ENCODE measurements at regions not wholly inside any gene's neighbourhood (a gene's known extent, or its start where the extent isn't known, plus 50 kb on each side); places are given as distances from the start of the nearest gene placed in this dataset.

GRCh38 chr17:77307479-77308198 lies 166.9 kb downstream of the SEC14L1 start:
- H3K4me1 Mint-ChIP-seq (ENCODE audit: low read depth in 2 of 2), result peaks cover 0 to 9% of the 10 kb centered on the region in 2 donors
- DNase-seq (ENCODE audit: low spot score) (no peak), ATAC-seq (no peak)
- peaks cover 0 to 3% of the 10 kb centered on the region in 2 donors for H3K27me3 Mint-ChIP-seq
- no peak overlapping the region for H3K27ac Mint-ChIP-seq
- H3K36me3 Mint-ChIP-seq, result no peaks in the 10 kb centered on the region
- H3K9me3 Mint-ChIP-seq, result no peaks in the 10 kb centered on the region
- no peak overlapping the region for H3K4me3 Mint-ChIP-seq

DNA sequence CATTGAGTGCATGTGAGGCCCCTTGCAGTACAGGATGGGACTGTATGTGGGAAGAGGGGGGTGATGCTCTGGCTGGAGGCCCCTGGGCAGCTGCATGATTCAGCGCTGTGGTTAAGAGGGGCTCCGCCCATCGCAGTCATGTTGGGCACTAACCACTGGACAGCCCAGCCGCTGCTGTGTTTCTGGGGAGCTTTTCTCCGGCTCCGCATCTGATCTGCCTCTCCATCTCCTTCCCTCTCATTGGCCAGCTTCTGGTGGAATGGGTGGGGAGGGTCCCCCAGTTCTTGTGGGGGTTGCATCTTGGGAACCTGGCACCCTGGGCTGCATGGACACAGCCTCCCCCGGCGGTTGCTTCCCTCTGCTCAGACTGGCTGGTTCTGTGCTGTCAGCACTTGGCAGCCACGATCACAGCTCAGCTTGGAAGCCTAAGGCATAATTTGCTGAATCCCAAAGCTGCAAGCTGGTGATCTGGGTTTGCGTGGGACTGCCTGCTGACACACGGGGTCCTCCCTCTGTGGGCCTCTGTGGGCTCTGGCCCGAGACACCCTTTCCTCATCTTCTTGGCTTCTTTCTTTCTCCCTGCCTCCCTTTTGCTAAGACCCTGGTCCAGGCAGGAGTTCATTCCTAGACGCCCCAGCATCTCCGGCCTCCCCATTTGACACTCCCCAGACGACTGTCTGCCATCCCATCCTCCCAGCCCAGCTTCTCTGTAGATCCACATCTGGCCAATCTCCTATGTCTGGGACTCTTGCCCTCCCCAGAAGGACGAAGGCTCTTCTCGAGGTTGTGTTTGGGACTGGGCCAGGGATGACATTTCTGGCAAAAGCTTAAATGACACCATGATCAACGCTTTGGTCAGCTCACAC lies 168.3 kb downstream of the SEC14L1 start:
- Mint-ChIP-seq H3K36me3 (no peaks in the 10 kb centered on the region), H3K27me3 (peaks cover 0 to 3% of the 10 kb centered on the region in 2 donors), H3K4me1 (ENCODE audit: low read depth in 2 of 2) (peaks cover 0 to 9% of the 10 kb centered on the region in 2 donors), H3K27ac (peak overlapping the region in 1 of 2 donors; percentile 43), H3K4me3 (no peak overlapping the region), H3K9me3 (no peaks in the 10 kb centered on the region)
- ATAC-seq (peak; percentile 54 to 55), DNase-seq (ENCODE audit: low spot score) (no peak)

GRCh38 chr17:77310336-77310735 lies 169.6 kb downstream of the SEC14L1 start:
- H3K27ac Mint-ChIP-seq, result no peak overlapping the region
- DNase-seq (ENCODE audit: low spot score) (no peak), ATAC-seq (no peak)
- no peak overlapping the region for H3K4me3 Mint-ChIP-seq
- H3K4me1 Mint-ChIP-seq (ENCODE audit: low read depth in 2 of 2), result peaks cover 0 to 9% of the 10 kb centered on the region in 2 donors
- H3K9me3 Mint-ChIP-seq, result no peaks in the 10 kb centered on the region
- H3K27me3 Mint-ChIP-seq, result peaks cover 0 to 3% of the 10 kb centered on the region in 2 donors
- H3K36me3 Mint-ChIP-seq, result no peaks in the 10 kb centered on the region

- Mint-ChIP-seq H3K9me3 (no peaks in the 10 kb centered on the region), H3K4me3 (no peak overlapping the region), H3K36me3 (no peaks in the 10 kb centered on the region), H3K27ac (no peak overlapping the region), H3K4me1 (ENCODE audit: low read depth in 2 of 2) (peaks cover 0 to 13% of the 10 kb centered on the region in 2 donors), H3K27me3 (peaks cover 0 to 3% of the 10 kb centered on the region in 2 donors)
- DNase-seq (ENCODE audit: low spot score), result peak; percentile 35
- no peak for ATAC-seq
These were observed 170.7 kb downstream of the SEC14L1 start for GRCh38 chr17:77311371-77311981.

DNA sequence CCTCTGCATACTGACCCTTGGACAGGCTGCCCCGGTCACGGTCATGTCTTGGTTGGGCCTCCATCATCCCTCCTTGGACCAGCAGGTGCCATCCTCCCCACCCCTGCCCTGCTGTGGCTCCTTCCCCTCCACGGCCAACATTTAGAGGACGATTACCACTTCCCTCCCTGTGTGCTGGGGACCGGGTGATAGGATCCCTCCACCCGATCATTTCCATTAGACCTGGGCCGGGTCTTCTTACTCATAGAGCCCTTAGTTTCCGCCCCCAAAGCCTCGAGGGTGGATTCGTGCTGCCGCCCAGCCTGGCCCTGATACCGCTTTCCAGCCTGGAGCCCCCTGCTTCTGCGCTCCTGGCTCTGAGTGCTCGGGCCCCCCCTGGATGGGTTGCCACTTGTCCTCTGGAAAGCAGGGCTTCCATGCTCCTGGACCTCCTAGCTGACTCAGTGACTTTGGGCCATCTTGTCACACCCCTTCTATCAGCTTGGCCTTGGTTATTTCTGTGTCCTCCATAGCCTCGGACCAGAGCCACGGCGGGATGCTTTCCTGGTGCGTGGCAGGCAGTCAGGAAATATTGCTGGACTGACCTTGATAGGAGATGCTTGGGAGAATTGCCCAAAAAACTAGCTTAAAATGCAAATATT lies 171.4 kb downstream of the SEC14L1 start:
- Mint-ChIP-seq H3K27ac (no peak overlapping the region), H3K4me3 (no peak overlapping the region), H3K9me3 (no peaks in the 10 kb centered on the region), H3K27me3 (peaks cover 0 to 3% of the 10 kb centered on the region in 2 donors), H3K36me3 (no peaks in the 10 kb centered on the region), H3K4me1 (ENCODE audit: low read depth in 2 of 2) (peaks cover 0 to 14% of the 10 kb centered on the region in 2 donors)
- DNase-seq (ENCODE audit: low spot score) (peak; percentile 56), ATAC-seq (no peak)

DNA sequence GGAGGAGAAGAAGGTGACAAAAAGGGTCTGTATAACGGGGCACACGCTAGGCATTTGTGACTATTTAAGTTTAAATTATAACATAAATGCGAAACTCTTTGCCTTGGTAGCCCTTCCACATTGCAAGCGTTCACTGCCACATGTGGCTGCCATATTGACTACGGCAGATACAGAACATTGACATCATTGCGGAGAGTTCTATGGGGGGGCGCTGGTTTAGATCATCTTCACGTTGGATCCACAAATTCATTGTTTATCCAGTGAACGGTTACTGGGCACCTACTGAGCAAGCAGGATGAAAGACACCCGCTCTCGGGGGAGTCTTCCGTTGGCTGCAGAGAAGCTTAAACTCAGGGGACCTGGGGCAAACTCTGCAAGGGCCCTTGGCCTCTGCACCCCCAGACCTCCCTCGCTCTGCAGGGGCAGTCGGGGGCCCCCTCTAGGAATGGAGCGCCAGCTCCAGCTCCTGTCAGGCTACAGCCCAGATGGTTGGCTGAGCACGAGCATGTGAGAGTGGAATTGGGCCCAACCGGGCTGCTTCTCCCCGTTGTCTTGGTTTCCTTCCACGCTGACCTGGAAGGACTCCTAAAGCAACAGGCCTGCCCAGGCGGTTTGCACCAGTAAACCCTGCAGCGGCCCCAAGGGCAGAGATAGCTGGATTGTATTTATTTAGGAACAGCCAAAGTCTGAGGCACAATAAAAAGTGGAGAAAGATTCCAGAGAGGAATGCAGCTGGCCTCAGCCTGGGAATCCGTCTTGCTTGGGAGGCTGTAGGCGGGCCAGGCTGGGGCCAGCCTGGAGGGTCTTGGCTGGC lies 172.2 kb downstream of the SEC14L1 start:
- ATAC-seq (no peak), DNase-seq (ENCODE audit: low spot score) (peak; percentile 58)
- Mint-ChIP-seq H3K4me1 (ENCODE audit: low read depth in 2 of 2) (peaks cover 0 to 15% of the 10 kb centered on the region in 2 donors), H3K4me3 (no peak overlapping the region), H3K36me3 (no peaks in the 10 kb centered on the region), H3K27ac (no peak overlapping the region), H3K9me3 (no peaks in the 10 kb centered on the region), H3K27me3 (peaks cover 0 to 3% of the 10 kb centered on the region in 2 donors)

DNA sequence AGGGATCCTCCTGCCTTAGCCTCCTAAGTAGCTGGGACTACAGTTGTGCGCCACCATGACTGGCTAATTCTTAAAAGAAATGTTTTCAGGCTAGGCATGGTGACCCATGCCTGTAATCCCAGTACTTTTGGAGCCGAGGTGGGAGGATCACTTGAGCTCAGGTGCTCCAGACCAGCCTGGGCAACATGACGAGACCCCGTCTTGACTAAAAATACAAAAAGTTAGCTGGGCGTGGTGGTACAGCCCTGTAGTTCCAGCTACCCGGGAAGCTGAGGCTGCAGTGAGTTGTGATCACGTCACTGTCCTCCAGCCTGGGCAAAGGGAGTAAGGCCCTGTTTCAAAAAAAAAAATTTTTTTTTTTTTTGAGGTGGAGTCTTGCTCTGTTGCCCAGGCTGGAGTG lies 173.1 kb downstream of the SEC14L1 start:
- Mint-ChIP-seq H3K27me3 (peaks cover 0 to 3% of the 10 kb centered on the region in 2 donors), H3K27ac (no peak overlapping the region), H3K4me1 (ENCODE audit: low read depth in 2 of 2) (peaks cover 0 to 15% of the 10 kb centered on the region in 2 donors), H3K9me3 (no peaks in the 10 kb centered on the region), H3K36me3 (no peaks in the 10 kb centered on the region), H3K4me3 (no peak overlapping the region)
- ATAC-seq, result no peak
- DNase-seq (ENCODE audit: low spot score), result peak; percentile 23

GRCh38 chr17:77314601-77315000 lies 173.8 kb downstream of the SEC14L1 start:
- ATAC-seq (no peak), DNase-seq (ENCODE audit: low spot score) (peak; percentile 38)
- H3K27me3 Mint-ChIP-seq, result no peaks in the 10 kb centered on the region
- H3K4me1 Mint-ChIP-seq (ENCODE audit: low read depth in 2 of 2), result peaks cover 5 to 15% of the 10 kb centered on the region in 2 donors
- H3K4me3 Mint-ChIP-seq, result no peak overlapping the region
- no peaks in the 10 kb centered on the region for H3K9me3 Mint-ChIP-seq
- no peak overlapping the region for H3K27ac Mint-ChIP-seq
- H3K36me3 Mint-ChIP-seq, result no peaks in the 10 kb centered on the region

- H3K27ac Mint-ChIP-seq, result peak overlapping the region in 1 of 2 donors; percentile 47
- H3K4me3 Mint-ChIP-seq, result no peak overlapping the region
- no peak for DNase-seq (ENCODE audit: low spot score)
- H3K4me1 Mint-ChIP-seq (ENCODE audit: low read depth in 2 of 2), result peaks cover 6 to 16% of the 10 kb centered on the region in 2 donors
- H3K36me3 Mint-ChIP-seq, result no peaks in the 10 kb centered on the region
- no peaks in the 10 kb centered on the region for H3K9me3 Mint-ChIP-seq
- no peak for ATAC-seq
- H3K27me3 Mint-ChIP-seq, result no peaks in the 10 kb centered on the region
These were observed 174.2 kb downstream of the SEC14L1 start for GRCh38 chr17:77315010-77315409.

- ATAC-seq, result peak in 1 of 2 donors; percentile 53
- H3K4me1 Mint-ChIP-seq (ENCODE audit: low read depth in 2 of 2), result peaks cover 6 to 18% of the 10 kb centered on the region in 2 donors
- peak; percentile 62 for DNase-seq (ENCODE audit: low spot score)
These were observed 174.9 kb downstream of the SEC14L1 start for GRCh38 chr17:77315551-77316190.

GRCh38 chr17:77316191-77316641 lies 175.4 kb downstream of the SEC14L1 start:
- ATAC-seq, result no peak
- peak; percentile 53 for DNase-seq (ENCODE audit: low spot score)
- no peak overlapping the region for H3K27ac Mint-ChIP-seq
- peaks cover 6 to 15% of the 10 kb centered on the region in 2 donors for H3K4me1 Mint-ChIP-seq (ENCODE audit: low read depth in 2 of 2)
- H3K36me3 Mint-ChIP-seq, result no peaks in the 10 kb centered on the region
- H3K4me3 Mint-ChIP-seq, result no peak overlapping the region
- no peaks in the 10 kb centered on the region for H3K27me3 Mint-ChIP-seq
- H3K9me3 Mint-ChIP-seq, result no peaks in the 10 kb centered on the region

More at GRCh38 chr17:77315551-77316190, 174.9 kb downstream of the SEC14L1 start:
- Mint-ChIP-seq H3K27me3 (no peaks in the 10 kb centered on the region), H3K9me3 (no peaks in the 10 kb centered on the region), H3K36me3 (no peaks in the 10 kb centered on the region), H3K27ac (peak overlapping the region in 1 of 2 donors; percentile 47), H3K4me3 (no peak overlapping the region)

- peaks cover 6 to 15% of the 10 kb centered on the region in 2 donors for H3K4me1 Mint-ChIP-seq (ENCODE audit: low read depth in 2 of 2)
- H3K9me3 Mint-ChIP-seq, result no peaks in the 10 kb centered on the region
- no peaks in the 10 kb centered on the region for H3K27me3 Mint-ChIP-seq
- H3K36me3 Mint-ChIP-seq, result no peaks in the 10 kb centered on the region
- DNase-seq (ENCODE audit: low spot score), result peak; percentile 37
- H3K4me3 Mint-ChIP-seq, result no peak overlapping the region
- no peak overlapping the region for H3K27ac Mint-ChIP-seq
- no peak for ATAC-seq
These were observed 175.9 kb downstream of the SEC14L1 start for GRCh38 chr17:77316651-77317050.
